ENCODE measurements at regions not wholly inside any gene's neighbourhood (a gene's known extent, or its start where the extent isn't known, plus 50 kb on each side); places are given as distances from the start of the nearest gene placed in this dataset.
A peak's percentile ranks its signal among the peaks of the same experiment; 100 is the strongest.

DNA sequence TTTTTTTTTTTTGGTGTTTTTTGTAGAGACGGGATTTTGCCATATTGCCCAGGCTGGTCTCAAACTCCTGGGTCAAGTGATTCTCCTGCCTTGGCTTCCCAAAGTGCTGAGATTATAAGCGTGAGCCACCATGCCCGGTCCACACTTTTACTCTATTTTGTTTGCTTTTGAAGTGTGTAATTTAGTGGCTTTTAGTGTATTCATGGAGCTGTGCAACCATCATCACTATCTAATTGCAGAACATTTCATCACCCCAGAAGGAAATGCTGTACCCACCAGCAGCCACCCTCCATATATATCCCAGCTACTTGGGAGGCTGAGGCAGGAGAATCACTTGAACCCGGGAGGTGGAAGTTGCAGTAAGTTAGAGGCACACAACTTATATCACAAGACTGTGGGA is 136.9 kb upstream of the ERRFI1 start:
- DNase-seq (no peak), FAIRE-seq (no peak)
- intact Hi-C loops (cut with DNase I): no loop called here
- Histone ChIP-seq H3K9me3 (ENCODE audit: control insufficient read depth in 2 of 3, insufficient read depth in 1 of 3, low read length in 3 of 3) (no peaks in the 10 kb centered on the region), H3K4me3 (ENCODE audit: low read length in 3 of 3) (no peak overlapping the region), H3K36me3 (ENCODE audit: control insufficient read depth in 2 of 3, insufficient read depth in 3 of 3, low read length in 3 of 3) (no peaks in the 10 kb centered on the region), H3K9ac (ENCODE audit: low read length in 3 of 3) (no peak overlapping the region), H3K27ac (ENCODE audit: low read depth in 2 of 2, low read length in 2 of 2) (no peak overlapping the region), H3K4me1 (ENCODE audit: control insufficient read depth in 2 of 3, insufficient read depth in 2 of 3, low read depth in 1 of 3, low read length in 3 of 3) (no peaks in the 10 kb centered on the region), H3K27me3 (ENCODE audit: control insufficient read depth, insufficient read depth, low read length) (no peaks in the 10 kb centered on the region)
- TF ChIP-seq, protein P1, sequence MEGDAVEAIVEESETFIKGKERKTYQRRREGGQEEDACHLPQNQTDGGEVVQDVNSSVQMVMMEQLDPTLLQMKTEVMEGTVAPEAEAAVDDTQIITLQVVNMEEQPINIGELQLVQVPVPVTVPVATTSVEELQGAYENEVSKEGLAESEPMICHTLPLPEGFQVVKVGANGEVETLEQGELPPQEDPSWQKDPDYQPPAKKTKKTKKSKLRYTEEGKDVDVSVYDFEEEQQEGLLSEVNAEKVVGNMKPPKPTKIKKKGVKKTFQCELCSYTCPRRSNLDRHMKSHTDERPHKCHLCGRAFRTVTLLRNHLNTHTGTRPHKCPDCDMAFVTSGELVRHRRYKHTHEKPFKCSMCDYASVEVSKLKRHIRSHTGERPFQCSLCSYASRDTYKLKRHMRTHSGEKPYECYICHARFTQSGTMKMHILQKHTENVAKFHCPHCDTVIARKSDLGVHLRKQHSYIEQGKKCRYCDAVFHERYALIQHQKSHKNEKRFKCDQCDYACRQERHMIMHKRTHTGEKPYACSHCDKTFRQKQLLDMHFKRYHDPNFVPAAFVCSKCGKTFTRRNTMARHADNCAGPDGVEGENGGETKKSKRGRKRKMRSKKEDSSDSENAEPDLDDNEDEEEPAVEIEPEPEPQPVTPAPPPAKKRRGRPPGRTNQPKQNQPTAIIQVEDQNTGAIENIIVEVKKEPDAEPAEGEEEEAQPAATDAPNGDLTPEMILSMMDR (IDR thresholded peaks at IDR 0.05; ENCODE audit: borderline replicate concordance, extremely low read depth, insufficient read depth): no peak

DNA sequence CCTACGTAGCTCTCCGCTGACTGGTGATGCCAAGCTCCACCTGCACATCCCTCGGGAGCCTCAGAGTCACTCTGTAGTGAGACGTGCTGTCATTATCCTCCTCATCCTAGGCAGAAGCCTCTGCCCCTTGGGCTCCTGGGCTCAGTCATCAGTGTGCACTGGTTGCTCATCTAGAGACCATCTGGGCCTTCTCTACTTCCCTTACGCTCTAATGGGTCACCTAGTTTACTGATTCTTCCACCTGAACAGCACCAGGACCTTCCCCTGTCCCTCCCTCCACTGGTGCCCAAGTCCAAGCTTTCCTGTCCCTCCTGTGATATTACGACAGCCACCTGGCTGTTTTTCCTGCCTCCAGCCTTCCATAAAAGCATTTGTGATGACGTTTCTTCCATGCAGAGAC is 136.1 kb upstream of the ERRFI1 start:
- H3K9me3 ChIP-seq (ENCODE audit: control insufficient read depth in 2 of 3, insufficient read depth in 1 of 3, low read length in 3 of 3): no peaks in the 10 kb centered on the region
- FAIRE-seq: no peak
- no peak for DNase-seq
- no peaks in the 10 kb centered on the region for H3K36me3 ChIP-seq (ENCODE audit: control insufficient read depth in 2 of 3, insufficient read depth in 3 of 3, low read length in 3 of 3)
- H3K9ac ChIP-seq (ENCODE audit: low read length in 3 of 3): no peak overlapping the region
- intact Hi-C loops (cut with DNase I): no loop called here
- TF ChIP-seq, protein P1 (IDR thresholded peaks at IDR 0.05; ENCODE audit: borderline replicate concordance, extremely low read depth, insufficient read depth): no peak
- H3K27ac ChIP-seq (ENCODE audit: low read depth in 2 of 2, low read length in 2 of 2): no peak overlapping the region
- no peak overlapping the region for H3K4me3 ChIP-seq (ENCODE audit: low read length in 3 of 3)
- H3K27me3 ChIP-seq (ENCODE audit: control insufficient read depth, insufficient read depth, low read length): no peaks in the 10 kb centered on the region
- no peaks in the 10 kb centered on the region for H3K4me1 ChIP-seq (ENCODE audit: control insufficient read depth in 2 of 3, insufficient read depth in 2 of 3, low read depth in 1 of 3, low read length in 3 of 3)

DNA sequence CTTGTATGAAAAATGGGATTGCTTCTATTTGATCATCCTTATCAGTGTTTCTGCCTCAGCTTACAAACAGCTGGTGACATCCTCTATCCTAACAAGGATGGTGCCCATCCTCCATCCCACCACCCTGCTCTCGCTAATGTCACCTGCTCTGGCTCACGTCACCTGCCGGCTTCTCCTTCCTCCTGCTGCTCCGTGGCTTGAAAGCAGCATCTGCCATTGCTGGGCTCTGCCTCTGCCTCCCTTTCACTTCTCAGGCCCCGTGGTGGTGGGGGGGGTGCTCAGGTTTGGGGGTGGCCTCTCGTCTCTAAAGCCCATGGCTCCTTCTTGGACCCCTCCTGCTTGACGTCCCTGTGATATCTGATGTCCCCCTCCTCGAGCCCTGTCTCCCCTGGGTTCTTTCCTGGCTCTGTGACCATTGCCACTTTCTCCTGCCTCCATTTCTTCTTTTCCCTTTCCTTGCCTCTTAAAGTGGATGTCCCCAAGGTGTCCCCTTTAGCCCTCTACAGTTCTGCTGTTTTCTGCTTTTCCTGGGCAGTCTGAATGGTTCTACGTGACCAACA is 135.5 kb upstream of the ERRFI1 start:
- Histone ChIP-seq H3K4me1 (ENCODE audit: control insufficient read depth in 2 of 3, insufficient read depth in 2 of 3, low read depth in 1 of 3, low read length in 3 of 3) (no peaks in the 10 kb centered on the region), H3K9ac (ENCODE audit: low read length in 3 of 3) (no peak overlapping the region), H3K4me3 (ENCODE audit: low read length in 3 of 3) (no peak overlapping the region), H3K27me3 (ENCODE audit: control insufficient read depth, insufficient read depth, low read length) (no peaks in the 10 kb centered on the region), H3K9me3 (ENCODE audit: control insufficient read depth in 2 of 3, insufficient read depth in 1 of 3, low read length in 3 of 3) (no peaks in the 10 kb centered on the region), H3K36me3 (ENCODE audit: control insufficient read depth in 2 of 3, insufficient read depth in 3 of 3, low read length in 3 of 3) (no peaks in the 10 kb centered on the region), H3K27ac (ENCODE audit: low read depth in 2 of 2, low read length in 2 of 2) (no peak overlapping the region)
- FAIRE-seq (no peak), DNase-seq (peak in 1 of 5 donors; percentile 26)
- intact Hi-C loops (cut with DNase I): no loop called here
- TF ChIP-seq, protein P1 (IDR thresholded peaks at IDR 0.05; ENCODE audit: borderline replicate concordance, extremely low read depth, insufficient read depth): no peak

DNA sequence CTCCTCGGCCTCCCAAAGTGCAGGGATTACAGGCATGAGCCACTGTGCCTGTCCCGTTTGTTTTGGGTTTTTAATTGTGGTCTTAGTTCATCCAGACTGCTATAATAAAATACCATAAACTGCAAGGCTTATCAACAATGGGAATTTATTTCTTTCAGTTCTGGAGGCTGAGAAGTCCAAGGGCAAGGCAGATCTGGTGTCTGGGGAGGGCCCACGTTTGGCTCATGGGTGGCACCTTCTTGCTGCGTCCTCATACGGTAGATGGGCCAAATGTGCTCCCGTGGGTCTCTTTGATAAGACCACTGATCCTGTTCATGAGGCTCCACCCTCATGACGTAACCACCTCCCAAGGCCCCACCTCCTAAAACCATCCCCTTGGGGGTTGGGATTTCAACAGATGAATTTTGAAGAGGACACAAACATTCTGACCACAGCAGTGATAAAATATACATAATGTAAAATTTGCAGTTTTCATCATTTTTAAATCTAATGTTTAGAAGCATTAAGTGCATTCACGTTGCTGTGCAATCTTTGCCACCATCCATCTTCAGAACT is 133.4 kb upstream of the ERRFI1 start:
- Histone ChIP-seq H3K9ac (ENCODE audit: low read length in 3 of 3) (no peak overlapping the region), H3K27ac (ENCODE audit: low read depth in 2 of 2, low read length in 2 of 2) (no peak overlapping the region), H3K27me3 (ENCODE audit: control insufficient read depth, insufficient read depth, low read length) (no peaks in the 10 kb centered on the region), H3K4me3 (ENCODE audit: low read length in 3 of 3) (no peak overlapping the region), H3K36me3 (ENCODE audit: control insufficient read depth in 2 of 3, insufficient read depth in 3 of 3, low read length in 3 of 3) (no peaks in the 10 kb centered on the region), H3K9me3 (ENCODE audit: control insufficient read depth in 2 of 3, insufficient read depth in 1 of 3, low read length in 3 of 3) (no peaks in the 10 kb centered on the region), H3K4me1 (ENCODE audit: control insufficient read depth in 2 of 3, insufficient read depth in 2 of 3, low read depth in 1 of 3, low read length in 3 of 3) (no peaks in the 10 kb centered on the region)
- no peak for FAIRE-seq
- TF ChIP-seq, protein P1 (IDR thresholded peaks at IDR 0.05; ENCODE audit: borderline replicate concordance, extremely low read depth, insufficient read depth): no peak
- no peak for DNase-seq
- intact Hi-C loops (cut with DNase I): no loop called here
